Stimulated activated CD8-positive, alpha-beta memory T cell treated with anti-CD3 and anti-CD28 coated beads, Interleukin-7, amount 100 ng/mL, for 48 hours (primary cell): ENCODE measurements at regions not wholly inside any gene's neighbourhood (a gene's known extent, or its start where the extent isn't known, plus 50 kb on each side); places are given as distances from the start of the nearest gene placed in this dataset.

Experiments used
- DNase-seq, 2 donors: peaks; one replicate each; pipeline ENCODE4 v3.0.0-alpha.2; 2020; ENCODE audit warnings: low read depth in 1 of 2; ENCODE audit errors: extremely low read depth in 1 of 2

DNA sequence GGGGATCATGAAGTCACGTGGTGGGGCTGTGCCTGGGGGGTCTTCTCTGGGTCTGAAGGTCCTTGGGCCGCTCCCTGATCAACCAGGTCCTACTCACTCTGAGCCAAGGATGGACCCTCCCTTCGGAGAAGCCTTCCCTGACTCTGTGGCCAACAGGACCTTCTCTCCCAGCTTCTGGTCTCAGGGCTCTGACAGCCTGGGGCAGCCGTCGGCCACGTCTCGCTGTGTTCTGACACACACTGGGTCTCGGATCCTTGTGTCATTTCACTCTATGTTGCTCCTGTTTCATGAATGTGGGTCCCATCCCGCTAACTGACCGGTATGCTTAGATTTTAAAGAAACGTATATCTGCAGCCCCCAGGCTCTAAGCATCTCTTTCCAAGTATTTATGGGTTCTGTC, 256.1 kb downstream of the ENGASE start:
- no peak for DNase-seq

DNA sequence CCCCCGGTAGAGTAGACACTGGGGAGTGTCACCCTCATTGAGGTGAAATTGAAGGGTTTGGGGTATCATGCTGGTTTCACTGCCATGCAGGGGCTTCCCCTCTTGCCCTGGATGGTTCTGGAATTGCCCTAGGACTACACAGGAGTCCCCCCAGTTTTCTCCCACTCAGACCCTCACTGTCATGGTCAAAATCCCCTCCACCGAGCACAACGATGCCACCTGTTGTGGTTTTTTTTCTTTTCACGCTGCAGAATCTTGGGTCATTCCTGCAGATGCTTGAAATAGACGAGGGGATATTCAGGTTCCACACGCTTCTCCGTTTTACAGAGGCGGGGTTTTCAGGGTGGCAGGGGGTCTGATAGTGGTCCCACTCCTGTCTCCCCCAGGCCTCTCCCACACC, 255.6 kb downstream of the ENGASE start:
- DNase-seq = no peak

GRCh38 chr17:79326814-79327213, 252.2 kb downstream of the ENGASE start:
- DNase-seq = no peak

DNA sequence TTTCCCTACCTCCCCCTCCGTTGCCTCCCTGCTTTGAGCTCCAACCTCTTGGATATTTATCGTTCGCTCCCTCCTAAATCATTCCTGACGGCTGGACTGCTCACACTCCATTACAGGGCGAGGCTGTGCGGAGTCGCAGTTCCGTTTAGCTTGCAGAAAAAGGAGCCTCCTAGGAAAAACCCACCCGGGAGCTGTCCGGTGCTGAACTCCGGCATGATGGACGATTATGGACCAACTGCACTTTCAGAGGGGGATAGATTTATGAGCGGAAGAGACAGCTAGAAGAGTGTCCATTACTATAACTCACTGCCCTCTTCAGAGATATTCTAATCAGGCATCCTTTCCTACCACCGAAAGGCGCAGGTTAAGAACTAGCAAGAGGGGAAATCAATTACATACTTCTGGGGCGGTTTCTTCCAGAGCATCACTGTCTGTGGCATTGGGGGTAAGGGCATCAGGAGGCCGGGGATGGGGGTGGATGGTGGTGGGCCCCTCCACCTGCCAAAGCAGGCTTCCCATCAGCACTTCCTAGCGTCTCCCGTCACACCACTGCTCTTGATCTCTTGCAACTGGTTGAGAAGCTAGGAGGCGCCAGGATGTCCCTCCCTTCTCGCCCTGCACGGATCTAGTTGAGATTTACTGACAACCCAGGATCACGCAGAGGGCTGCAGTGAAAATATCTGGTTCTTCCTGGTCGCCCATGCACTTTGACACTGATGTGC, 251.2 kb downstream of the ENGASE start:
- no peak for DNase-seq

GRCh38 chr17:79324194-79324593, 249.6 kb downstream of the ENGASE start:
- no peak for DNase-seq

- DNase-seq = no peak
Measured at GRCh38 chr17:79323566-79323965, 248.9 kb downstream of the ENGASE start.

- DNase-seq = no peak
Measured at GRCh38 chr17:79322211-79323123, 247.8 kb downstream of the ENGASE start.

GRCh38 chr17:79320331-79320730, 245.7 kb downstream of the ENGASE start:
- no peak for DNase-seq

DNA sequence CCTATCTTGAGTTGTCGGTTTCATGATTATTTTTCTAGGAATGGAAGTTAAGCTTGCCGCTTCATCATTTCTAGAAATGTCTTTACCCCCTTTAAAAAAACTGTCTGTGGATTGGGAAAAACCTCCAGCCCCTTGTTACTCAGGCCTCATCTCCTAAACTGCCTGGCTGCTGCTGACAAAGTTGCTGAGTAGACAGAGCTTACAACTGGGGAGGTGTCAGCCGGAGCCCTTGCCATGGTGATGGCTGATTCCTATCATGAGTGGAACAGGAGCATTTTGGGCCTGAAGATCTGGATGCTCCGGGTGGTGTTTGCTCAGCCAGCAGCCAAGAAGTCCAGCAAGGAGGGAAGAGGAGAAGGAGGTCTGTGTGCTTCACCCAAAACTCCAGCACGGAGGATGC, 243.3 kb downstream of the ENGASE start:
- no peak for DNase-seq

DNA sequence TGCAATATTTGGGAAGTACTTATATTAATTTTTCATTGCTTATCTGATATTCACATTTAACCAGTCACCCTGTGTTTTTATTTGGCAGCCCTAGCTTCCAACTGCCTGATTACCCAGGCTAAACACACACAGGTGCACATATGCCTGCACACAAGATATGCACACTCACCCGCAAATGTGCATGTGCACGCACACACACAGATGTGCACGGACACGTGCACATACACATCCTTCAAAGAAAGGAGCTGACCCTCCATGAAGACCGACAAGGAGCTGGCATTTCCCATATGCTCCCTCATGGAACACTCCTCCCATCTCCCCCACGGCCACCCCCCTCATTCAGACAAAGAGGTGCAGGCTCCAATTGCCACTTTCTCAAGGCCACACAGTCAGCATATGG, 242.2 kb downstream of the ENGASE start:
- no peak for DNase-seq

DNA sequence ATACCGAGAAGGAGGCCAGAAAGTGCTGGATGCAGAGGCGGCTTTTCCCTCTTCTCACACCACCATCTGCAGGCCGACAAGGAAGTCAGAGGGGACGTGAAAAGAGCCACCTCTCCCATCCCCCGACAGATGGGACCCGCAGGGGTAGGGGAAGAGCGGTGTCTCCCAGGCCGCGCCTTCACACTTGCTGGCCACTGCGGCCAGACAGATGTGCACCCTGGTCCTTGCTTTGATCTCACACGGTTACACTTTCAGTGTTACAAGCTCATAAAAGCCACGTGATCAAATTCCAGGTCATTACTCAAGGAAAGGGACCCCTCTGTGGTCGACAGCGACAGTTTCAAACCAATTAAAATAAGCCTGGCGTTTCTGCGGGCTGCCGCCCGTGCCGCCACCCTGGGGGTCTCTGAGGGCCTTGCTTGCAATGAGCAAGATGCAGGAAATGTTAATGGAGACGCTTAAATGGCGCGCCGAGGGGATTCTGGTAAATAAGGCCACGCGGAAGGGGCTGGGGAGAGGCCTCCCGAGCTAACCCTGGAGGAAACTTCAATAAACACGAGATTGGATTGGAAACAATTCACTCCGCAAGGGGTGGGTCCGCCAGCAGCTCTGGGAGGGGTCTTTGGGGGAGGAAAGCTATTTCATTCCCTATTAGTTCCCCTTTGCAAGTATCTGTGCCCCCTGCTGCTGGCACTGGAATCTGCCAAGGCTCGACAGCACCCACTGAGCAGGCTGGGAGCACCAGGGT, 240.9 kb downstream of the ENGASE start:
- no peak for DNase-seq

DNA sequence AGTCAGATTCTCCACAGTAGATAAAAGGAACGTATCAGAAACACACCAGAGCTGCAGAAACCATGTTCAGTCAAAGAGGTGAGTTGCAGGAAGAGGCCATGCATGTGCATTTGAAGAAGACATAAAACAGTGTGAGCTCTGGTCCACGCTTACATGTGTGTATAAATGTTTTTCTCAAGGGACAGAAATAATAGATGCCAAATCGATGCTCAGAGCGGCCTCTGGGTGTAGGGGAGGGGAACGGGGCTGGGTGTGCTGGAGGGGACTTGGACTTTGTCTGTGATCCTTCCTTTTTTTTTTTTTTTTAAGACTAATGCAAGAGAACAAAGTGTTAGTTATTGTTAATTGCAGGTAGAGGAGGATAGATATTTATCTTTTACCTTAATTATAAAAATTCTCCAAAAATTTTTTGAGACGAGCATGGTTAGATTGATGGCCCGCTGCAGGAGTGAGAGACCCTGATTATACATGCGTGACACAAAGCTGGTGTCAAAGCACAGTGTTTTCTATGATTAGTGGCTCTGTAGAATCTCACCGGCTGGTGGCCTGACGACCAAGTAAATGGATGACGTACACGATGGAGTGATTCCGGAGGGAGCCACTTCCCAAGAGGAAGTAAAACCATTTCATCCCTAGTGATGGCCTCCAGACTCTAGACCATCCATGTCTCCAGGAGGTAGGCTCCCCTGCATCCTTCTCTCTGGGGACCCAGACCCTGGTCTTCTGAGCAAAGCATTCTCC, 240.2 kb downstream of the ENGASE start:
- no peak for DNase-seq

GRCh38 chr17:79311373-79311772, 236.7 kb downstream of the ENGASE start:
- no peak for DNase-seq

DNA sequence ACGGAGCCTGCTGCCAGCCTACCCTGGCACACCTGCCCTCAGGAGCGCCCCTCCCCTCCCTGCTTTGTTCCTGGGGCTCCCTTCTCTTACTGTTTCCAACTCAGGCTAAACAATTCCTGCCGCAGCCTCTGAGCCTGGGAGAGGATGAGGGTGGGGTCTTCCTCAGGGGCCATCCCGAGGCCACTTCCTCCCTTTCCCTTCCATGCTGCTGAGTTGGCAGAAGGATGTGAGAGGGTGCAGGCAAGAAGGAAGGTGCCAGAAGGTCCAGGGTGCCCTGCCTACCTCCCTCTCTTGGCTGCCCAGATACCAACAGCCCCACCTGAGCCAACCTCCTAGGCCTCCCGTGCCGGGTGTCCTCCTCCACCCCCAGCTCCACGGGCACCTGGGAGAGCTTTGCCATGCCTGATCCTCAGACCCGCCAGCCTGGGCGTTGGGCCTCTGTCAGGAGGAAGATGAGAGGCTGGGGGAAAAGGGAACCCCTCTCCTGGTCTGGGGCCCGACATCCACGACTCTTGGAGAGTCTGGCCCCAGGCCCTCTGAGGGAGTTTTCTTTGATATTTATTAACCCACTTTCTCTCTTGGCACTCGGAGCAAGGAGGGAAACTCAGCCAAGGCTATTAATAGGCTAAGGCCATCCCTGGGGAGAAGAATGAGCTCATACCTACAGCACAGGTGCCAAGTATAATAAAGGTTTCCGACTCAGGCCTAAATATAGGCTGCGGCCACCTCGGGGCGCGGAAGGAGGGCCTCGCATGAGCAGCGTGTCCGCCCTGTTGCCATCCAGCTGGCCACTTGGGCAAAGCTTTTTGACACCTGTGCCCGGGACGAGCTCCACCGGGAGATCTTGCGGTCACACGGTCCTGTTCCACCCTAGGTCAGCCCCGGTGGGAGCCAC, 232.0 kb downstream of the ENGASE start:
- DNase-seq = no peak

- DNase-seq = no peak
Measured at GRCh38 chr17:79305768-79306423, 231.3 kb downstream of the ENGASE start.

- no peak for DNase-seq
Measured at GRCh38 chr17:79305376-79305767, 230.7 kb downstream of the ENGASE start.

GRCh38 chr17:79304884-79305283, 230.3 kb downstream of the ENGASE start:
- DNase-seq = no peak

- no peak for DNase-seq
Measured at GRCh38 chr17:79303641-79304205, 229.1 kb downstream of the ENGASE start.

- no peak for DNase-seq
Measured at GRCh38 chr17:79301469-79301868, 226.8 kb downstream of the ENGASE start.
